ENCODE measurements at regions not wholly inside any gene's neighbourhood (a gene's known extent, or its start where the extent isn't known, plus 50 kb on each side); places are given as distances from the start of the nearest gene placed in this dataset.

- ATAC-seq (ENCODE audit: low FRiP score), result no peak
- no peak for DNase-seq (ENCODE audit: low spot score)
- no peak for TF ChIP-seq CTCF (IDR thresholded peaks at IDR 0.05)
Observed at GRCh38 chr3:181808053-181808452, 96.3 kb downstream of the SOX2 start.

- TF ChIP-seq CTCF (IDR thresholded peaks at IDR 0.05), result no peak
- ATAC-seq (ENCODE audit: low FRiP score) (no peak), DNase-seq (ENCODE audit: low spot score) (no peak)
Observed at GRCh38 chr3:181823716-181824115, 112.0 kb downstream of the SOX2 start.

GRCh38 chr3:181824961-181825360 lies 113.2 kb downstream of the SOX2 start:
- ATAC-seq (ENCODE audit: low FRiP score) (no peak), DNase-seq (ENCODE audit: low spot score) (no peak)
- no peak for TF ChIP-seq CTCF (IDR thresholded peaks at IDR 0.05)

GRCh38 chr3:181839039-181839915 lies 127.6 kb downstream of the SOX2 start:
- ATAC-seq (ENCODE audit: low FRiP score) (no peak), DNase-seq (ENCODE audit: low spot score) (no peak)
- TF ChIP-seq CTCF (IDR thresholded peaks at IDR 0.05), result no peak

- no peak for DNase-seq (ENCODE audit: low spot score)
- TF ChIP-seq CTCF (IDR thresholded peaks at IDR 0.05), result no peak
Observed at GRCh38 chr3:181839916-181840297, 128.2 kb downstream of the SOX2 start.

GRCh38 chr3:181844211-181844610 lies 132.5 kb downstream of the SOX2 start:
- ATAC-seq (ENCODE audit: low FRiP score) (no peak), DNase-seq (ENCODE audit: low spot score) (no peak)
- no peak for TF ChIP-seq CTCF (IDR thresholded peaks at IDR 0.05)

More at GRCh38 chr3:181839916-181840297, 128.2 kb downstream of the SOX2 start:
- no peak for ATAC-seq (ENCODE audit: low FRiP score)

- TF ChIP-seq CTCF (IDR thresholded peaks at IDR 0.05), result no peak
- ATAC-seq (ENCODE audit: low FRiP score) (no peak), DNase-seq (ENCODE audit: low spot score) (no peak)
Observed at GRCh38 chr3:181847276-181847675, 135.6 kb downstream of the SOX2 start.
